ENCODE measurements at regions not wholly inside any gene's neighbourhood (a gene's known extent, or its start where the extent isn't known, plus 50 kb on each side); places are given as distances from the start of the nearest gene placed in this dataset.
"Not testable (repeated sequence)": the region's sequence is repeated elsewhere in the genome, so short reads cannot be mapped to it uniquely, and the experiment has no call there.

DNA sequence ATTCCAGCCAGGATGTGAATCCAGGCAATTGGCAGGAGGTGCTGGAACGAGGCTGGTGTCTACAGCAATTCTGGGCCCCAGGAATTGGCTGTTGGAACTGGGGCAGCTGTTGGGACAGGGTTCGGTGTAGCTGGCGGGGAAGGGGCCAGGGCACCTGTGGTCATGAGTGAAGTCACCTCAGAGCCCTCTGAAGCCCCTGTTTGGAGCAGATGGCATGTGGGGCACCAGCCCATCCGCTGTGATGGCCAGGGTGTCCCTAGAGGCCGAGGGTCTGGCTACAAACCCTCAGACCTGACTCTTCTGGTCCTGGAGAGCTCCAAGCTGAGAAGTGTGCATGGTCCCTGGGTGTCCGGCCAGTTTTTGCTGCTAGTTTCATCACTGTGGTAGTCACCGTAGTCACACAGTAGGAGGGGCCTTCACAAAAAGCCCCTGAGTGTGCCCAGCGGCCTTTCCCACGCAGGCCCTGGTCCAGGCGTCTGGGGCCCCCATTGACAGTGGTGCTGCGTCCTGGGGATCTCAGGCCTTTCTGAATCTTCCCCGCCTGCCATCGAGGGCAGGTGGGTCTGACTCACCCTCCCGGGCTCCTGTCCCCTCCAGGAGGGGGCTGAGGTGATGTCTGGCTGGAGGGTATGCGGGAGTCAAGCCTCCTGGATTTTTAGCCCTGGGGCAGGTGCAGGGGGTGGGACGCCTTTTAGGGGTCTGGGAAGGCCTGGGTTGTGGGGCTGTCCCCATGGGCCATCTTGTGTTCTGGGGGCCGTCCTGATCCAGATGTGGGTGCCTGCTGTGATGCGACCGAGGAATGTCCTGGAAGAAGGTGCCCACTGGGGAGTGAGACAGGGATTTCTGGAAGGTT is 368.0 kb downstream of the TMEM121 start:
- H3K27ac ChIP-seq, result no peak overlapping the region
- TF ChIP-seq, protein P1, sequence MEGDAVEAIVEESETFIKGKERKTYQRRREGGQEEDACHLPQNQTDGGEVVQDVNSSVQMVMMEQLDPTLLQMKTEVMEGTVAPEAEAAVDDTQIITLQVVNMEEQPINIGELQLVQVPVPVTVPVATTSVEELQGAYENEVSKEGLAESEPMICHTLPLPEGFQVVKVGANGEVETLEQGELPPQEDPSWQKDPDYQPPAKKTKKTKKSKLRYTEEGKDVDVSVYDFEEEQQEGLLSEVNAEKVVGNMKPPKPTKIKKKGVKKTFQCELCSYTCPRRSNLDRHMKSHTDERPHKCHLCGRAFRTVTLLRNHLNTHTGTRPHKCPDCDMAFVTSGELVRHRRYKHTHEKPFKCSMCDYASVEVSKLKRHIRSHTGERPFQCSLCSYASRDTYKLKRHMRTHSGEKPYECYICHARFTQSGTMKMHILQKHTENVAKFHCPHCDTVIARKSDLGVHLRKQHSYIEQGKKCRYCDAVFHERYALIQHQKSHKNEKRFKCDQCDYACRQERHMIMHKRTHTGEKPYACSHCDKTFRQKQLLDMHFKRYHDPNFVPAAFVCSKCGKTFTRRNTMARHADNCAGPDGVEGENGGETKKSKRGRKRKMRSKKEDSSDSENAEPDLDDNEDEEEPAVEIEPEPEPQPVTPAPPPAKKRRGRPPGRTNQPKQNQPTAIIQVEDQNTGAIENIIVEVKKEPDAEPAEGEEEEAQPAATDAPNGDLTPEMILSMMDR (conservative IDR thresholded peaks at IDR 0.05), result no peak

DNA sequence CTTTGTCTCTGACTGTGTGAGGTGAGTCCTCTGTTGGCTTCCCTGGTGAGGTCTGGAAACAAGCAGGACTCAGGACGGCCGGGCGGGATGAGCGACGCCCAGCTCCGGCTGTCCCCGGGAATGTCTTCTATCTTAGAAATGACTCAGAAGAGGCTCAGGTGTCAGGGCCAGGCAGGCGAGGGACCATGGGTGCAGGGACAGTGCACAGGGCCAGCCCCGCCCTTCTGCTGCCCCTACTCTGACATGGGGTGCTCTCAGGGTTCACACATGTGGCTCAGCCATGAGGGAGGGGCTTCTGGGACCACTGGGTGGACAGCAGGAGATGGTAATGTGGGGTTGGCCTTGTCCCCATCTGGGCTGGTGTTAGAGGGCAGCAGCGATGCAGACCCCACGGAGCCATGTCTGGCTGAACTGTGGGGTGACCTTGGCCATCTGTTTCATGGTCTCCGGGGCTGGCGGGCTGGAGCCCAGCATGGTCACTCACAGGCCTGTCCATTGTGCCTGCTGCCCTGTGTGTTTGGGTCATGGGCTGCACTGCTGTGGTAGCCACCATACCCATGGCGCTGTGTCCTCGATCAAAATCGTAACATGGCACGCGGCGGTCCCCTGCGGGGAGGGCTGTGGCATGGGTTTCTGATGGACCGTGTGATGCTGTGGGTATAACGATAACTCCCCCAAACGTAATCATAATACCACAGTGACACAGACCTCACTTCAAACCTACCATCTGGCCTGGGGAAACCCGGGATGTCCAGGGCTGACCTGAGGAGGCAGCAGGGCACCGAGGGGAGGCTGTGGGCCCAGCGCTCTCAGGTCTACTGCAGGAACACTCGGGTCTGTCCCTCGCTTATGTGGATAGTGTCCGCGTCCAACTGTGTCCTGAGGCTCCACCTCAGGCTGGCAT is 368.8 kb downstream of the TMEM121 start:
- no peak overlapping the region for H3K27ac ChIP-seq
- TF ChIP-seq, protein P1 (conservative IDR thresholded peaks at IDR 0.05), result no peak

DNA sequence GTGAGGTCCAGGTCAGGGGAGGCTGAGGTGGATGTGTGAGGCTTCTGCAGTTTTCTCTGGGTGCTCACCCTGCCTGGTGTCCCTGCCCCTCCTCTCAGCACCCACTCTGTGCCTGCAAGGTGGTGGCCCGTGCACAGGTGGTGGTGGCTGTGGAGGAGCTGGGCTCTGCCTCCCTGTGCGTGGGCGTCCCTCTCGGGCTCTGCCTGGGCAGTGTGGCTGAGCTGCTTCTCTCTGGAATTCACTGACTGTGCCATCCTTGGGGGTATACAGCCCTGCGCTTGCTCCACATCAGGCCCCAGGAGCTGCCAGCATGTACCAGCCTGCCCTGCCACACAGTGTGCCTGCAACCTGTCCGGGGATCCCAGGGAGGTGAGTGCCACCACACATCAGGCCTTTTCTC is 369.8 kb downstream of the TMEM121 start:
- H3K27ac ChIP-seq, result not testable (repeated sequence)

DNA sequence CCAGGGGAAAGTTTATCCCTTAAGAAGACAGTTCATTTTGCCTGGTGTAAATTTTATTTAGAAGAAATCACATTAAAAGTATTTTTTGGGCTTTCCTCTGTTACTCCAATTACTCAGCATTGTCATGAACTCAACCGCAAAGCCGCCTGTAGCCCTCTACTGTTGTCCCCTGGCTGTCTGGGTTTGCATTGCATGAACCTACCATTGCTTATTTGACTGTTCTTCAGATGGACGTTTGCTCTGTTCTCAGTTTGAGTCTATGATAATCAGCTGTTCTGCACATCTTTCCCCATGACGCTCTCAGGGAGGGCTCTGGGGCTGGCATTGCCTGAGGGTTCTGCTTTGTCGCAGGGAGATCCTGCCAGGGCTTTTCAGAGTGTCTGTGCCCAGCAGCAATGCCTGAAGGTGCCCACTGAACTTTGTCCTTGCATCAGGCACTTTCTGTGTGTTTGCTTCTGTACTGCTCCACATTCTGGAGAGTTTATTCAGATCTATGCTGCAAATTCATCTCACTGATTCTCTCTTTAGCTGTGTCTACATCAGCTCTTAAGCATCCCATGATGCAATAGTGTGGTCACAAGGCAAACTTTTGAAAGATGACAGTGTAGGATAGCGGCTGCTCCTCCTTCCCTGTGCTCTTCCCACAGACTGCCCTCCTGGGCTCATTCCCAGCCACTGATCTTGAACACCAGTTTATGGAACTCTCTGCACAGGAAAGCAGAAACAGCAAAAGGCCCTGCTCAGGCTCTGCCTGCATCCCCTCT is 370.8 kb downstream of the TMEM121 start:
- H3K27ac ChIP-seq, result not testable (repeated sequence)

DNA sequence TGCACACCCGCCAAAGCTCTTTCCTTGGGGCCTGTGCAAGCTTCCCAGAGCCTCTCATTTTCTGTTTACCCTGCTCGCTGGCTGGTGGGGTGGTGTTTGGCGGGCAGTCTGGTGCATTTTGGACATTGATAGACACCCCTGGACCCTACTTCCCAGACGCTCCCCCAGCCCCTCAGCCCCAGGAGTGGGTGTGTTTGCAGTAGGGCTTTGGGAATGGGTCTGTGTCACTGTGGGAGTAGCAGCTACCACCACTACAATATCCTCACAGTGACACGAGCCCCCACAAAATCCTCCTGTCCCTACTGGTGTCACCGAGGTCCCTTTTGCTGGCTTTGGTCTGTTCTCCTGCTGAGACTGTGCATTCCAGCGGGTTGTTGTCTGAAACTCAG is 371.3 kb downstream of the TMEM121 start:
- TF ChIP-seq, protein P1 (conservative IDR thresholded peaks at IDR 0.05), result no peak
- no peak overlapping the region for H3K27ac ChIP-seq

DNA sequence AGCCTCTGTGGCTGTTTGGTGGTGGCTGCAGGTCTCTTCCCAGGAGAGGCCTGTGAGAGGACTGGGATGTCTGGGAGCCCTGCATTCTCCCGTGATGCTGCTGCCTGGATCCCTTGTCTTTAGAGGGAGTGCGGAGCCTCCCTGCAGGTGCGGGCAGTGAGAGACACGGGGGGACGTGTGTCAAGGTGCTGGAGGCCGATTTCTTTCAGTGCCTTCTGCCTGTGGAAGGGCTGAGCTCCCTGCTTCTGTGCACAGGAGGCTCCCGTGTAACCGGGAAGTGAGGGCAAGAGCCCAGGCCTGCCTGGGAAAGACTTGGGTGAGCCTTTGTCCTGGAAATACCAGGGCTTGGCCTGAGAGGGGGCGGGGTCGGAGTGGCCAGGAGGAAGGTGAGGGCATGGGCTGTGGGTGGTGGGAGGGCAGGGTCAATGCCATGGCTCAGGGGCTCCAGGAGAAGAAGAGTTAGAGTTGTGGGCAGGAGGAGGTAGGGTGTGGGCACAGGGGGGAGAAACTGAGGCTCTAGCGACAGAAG is 372.2 kb downstream of the TMEM121 start:
- H3K27ac ChIP-seq, result no peak overlapping the region
- TF ChIP-seq, protein P1 (conservative IDR thresholded peaks at IDR 0.05), result no peak

DNA sequence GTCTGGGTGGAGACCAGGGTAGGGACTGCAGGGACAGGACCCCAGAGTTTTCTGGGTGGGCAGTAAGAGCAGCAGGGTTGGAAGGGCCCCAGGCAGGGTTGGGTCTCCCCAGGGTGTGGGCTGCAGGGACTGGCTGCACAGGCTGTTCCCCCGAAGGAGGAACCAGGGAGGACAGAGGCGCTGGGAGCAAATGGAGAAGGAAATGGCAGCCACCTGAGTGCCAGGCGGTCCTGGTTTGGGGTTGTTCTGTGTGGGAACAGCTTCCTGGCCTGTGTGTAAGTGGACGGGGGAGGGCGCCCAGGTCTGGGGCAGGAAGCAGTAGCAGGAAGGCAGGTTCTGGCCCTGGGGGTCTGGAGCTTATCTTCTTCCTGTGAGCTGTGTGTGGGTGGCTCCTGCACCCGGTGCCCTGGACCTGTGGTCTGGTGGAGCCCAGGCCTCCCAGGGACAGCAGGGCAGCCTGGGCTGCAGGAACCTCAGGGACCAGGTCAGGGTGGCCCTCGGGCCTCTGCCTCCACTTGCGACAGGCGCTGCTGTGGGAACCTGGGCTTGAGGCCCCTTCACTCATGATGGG is 372.8 kb downstream of the TMEM121 start:
- H3K27ac ChIP-seq, result no peak overlapping the region
- TF ChIP-seq, protein P1 (conservative IDR thresholded peaks at IDR 0.05), result no peak

Measured in VCaP (cell line).